ENCODE measurements at regions not wholly inside any gene's neighbourhood (a gene's known extent, or its start where the extent isn't known, plus 50 kb on each side); places are given as distances from the start of the nearest gene placed in this dataset.

- no peak for DNase-seq (ENCODE audit: low spot score)
These were observed 470.4 kb downstream of the GALC start for GRCh38 chr14:87522575-87522974.

DNA sequence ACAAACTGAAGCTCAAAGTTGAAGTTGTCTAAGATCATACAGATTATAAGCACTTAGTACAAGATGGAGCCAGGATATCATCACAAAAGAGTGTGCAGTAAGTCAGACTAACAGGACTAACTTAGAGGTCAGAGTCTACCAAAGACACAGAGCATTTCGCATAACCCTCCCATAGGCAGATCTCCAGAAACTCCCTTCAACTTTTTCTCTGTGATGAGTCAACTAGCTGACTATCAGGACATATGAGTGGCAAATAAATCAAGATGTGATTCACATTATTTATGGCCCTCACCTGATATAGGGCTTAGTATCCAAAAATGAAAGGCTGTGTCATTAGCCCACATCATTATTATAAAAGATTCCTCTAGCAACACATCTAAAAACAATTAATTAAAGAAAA, 484.6 kb downstream of the GALC start:
- DNase-seq (ENCODE audit: low spot score) = no peak

GRCh38 chr14:87503711-87504110, 489.3 kb downstream of the GALC start:
- DNase-seq (ENCODE audit: low spot score) = no peak

DNA sequence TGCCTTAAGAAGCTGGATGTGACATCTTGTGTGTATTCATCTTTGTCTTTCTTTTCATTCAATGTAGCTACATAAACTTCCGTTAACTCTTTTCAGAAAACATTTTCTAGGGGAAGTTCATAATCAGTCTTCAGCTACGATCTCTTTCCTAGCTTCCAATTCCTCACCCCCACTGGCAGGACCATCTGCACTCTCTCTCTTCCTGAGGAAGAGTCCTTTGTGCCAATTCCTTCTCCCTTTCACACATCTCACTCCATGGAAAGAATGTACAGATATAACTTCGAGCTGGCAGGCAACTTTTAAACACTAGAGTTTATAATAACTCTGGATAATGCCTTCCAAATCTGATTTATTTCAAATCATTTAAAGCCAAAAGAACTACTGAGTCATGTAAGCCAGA, 495.7 kb downstream of the GALC start:
- DNase-seq (ENCODE audit: low spot score) = no peak

GRCh38 chr14:87494010-87494409, 499.0 kb downstream of the GALC start:
- no peak for DNase-seq (ENCODE audit: low spot score)

DNA sequence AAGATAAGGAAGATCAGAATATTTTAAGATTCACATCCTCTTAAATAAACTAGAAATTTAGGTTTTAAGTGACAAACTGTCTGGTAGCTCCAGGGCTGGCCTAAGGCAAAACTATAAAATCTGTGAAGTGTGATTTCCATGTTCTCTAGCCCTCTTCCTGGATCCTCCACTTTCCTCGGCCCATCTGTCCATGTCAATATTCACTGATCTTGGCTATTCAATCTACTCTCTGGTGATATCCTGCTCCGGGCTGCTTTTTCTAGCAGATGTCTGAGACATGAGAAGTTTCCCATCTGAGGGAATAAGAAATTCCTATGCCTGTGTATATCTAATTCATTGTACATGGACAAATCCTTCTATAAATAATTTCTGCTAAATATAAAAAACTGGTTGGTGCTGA, 500.4 kb downstream of the GALC start:
- no peak for DNase-seq (ENCODE audit: low spot score)

GRCh38 chr14:87491816-87492215, 501.2 kb downstream of the GALC start:
- DNase-seq (ENCODE audit: low spot score) = no peak

DNA sequence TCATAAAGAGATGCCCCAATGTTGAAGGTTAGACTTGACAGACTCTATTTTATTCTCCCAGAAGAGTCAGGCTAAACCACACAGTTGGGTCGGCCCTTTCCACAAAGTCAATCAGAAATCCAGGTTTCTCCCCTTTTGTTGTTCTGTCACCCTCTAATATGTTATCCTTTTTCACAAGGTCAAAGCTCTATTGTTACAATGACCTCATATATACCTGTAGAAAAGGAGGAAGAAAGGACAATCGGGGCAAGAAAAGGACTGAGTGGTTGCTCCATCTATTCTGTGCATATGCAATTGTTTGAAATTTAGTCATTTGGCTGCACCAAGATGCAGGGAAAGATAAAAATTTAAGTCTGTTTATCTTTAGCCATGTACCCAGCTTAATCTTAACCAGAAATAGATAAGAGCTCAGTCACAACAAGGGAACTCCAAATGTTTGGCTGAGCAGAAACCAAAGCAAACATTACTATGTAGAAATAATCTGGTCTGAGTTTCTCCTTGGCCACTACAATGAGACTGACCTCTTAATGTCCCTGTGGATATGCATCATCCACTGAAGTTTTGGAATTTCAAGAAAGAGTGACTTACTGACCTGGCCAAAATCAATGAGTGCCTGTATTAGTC, 503.7 kb downstream of the GALC start:
- DNase-seq (ENCODE audit: low spot score) = no peak

DNA sequence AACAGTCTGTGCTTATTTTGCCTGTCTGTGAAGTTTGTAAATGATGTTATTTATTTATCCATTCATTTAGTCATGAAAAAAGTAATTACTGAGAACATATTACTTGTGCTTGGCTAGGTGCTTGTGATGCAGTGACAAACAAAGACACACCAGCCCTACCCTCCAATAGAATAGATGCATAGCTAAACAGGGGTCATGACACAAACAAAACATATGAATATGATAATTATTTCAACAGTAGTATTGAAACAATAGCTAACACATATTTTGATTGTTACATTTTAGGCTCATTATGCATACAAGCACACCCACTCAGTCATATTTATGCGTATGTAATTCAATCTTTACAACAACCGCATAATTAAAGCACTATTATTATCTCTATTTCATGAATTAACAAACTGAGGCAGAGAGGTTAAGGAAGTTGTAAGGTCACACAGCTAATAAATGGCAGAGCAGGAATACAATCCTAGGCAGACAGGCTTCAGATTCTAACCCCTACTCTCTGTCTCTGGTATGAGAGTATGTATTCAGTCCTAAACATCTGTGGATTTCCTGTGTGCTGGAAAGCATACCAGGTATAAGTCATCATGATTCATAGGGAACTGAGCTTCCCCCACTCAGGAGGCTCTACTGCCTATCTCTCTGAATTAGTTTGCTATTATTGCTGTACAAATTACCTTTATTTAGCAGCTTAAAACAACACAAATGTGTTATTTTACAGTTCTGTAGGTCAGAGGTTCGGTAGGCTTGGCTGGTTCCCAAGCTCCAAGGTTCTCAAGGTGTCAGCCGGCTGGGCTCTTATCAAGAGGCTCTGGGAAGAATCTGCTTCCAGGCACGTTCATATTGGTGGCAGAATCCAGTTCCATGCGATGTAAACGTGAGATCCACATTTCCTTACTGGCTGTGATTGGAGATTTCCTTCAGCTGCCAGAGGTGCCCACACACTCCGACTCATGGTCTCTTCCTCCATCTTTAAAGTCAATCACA, 509.4 kb downstream of the GALC start:
- DNase-seq (ENCODE audit: low spot score) = no peak

- no peak for DNase-seq (ENCODE audit: low spot score)
These were observed 524.5 kb downstream of the GALC start for GRCh38 chr14:87468531-87468930.

- DNase-seq (ENCODE audit: low spot score) = no peak
These were observed 525.4 kb downstream of the GALC start for GRCh38 chr14:87467578-87467977.

- DNase-seq (ENCODE audit: low spot score) = no peak
These were observed 527.2 kb downstream of the GALC start for GRCh38 chr14:87465770-87466169.

DNA sequence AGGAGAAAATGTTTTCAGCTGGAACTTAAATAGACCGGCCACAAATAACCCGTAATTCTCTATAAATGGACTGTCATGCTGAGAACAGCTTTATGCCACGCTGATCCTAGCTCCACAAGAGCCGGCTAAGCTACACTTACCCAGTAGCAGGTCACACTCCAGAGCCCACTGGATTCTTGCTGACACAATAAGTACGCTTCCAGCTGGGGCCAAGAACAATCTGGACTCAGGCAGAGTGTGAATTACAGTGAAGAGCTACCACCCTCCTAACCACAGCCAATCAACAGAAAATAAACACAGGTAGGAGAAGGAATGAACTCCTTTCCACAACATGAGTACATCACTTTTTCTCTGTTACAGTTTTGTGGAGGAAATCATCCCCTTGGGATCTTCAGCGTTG, 531.3 kb downstream of the GALC start:
- no peak for DNase-seq (ENCODE audit: low spot score)

- no peak for DNase-seq (ENCODE audit: low spot score)
These were observed 535.3 kb downstream of the GALC start for GRCh38 chr14:87457720-87458119.

- no peak for DNase-seq (ENCODE audit: low spot score)
These were observed 542.8 kb downstream of the GALC start for GRCh38 chr14:87450193-87450592.

DNA sequence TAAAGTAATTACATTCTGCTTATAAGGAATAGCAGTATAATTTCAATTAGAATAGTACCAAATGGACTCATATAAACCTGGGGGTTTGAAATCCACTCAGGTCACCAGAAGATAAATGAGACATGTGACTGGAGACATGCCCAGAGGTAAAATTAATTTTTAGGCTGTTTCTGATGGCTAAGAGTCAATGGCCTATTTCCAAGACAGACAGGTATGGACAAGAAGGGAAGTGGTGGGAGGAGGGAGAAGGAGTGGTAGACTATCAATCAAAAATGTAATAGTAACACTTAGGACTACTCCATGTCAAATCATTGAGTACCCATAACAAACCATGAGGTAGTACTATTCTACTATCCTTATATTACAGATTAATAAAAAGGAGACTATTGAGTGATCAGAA, 544.0 kb downstream of the GALC start:
- DNase-seq (ENCODE audit: low spot score) = no peak

DNA sequence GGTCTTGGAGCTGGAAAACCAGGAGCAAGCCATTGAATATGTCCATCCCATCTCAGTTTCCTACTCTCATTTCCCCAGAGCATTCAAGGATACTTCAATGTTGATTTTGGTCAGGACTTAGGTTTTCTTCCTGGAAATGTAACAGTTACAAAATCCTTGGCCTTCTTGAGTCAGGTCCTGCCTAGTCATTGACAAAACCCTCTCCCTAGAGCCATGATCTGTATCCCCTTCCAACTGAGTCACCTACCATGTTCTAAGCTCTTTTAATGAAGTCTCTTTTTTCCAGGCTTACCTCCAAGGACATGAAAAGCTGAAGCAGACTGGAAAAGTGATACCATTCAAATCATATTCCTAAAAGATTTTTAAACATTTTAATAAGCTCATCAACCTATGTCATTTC, 549.2 kb downstream of the GALC start:
- DNase-seq (ENCODE audit: low spot score) = no peak

- no peak for DNase-seq (ENCODE audit: low spot score)
These were observed 549.9 kb downstream of the GALC start for GRCh38 chr14:87443039-87443438.

DNA sequence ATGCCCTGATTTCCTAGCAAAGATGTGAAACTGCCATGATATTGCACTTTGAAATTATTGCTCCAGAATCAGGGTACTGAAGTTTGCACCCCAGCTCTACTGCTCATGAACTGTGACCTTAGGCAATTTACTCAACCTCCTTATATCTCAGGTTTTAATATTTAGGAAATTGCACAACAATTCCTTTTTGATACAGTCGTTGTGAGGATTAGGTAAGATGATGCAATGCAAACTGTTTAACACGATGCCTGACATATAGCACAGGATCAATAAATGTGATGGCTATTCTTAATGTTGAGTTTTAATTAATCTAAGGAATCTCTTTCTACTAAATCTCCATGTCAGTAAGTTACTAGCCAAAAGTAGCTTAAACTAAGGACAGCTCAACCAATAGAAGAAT, 555.8 kb downstream of the GALC start:
- no peak for DNase-seq (ENCODE audit: low spot score)

DNA sequence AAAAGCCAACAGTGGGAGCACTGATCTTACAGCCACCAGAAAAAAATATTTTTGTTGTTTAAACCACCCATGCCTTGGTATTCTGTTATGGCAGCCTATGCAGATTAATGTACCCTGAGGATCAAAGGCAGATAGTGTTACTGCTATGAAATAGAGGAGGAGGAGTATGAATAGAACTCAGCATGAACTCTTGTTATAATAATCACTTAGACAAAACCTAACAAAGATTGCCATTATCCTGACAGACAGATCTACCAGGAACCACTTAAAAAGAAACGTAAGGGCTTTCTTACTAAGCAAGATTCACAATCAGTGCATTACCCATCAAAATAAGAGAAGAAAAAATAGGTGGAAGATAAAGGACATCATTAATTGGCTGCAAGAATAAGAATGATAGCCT, 558.3 kb downstream of the GALC start:
- no peak for DNase-seq (ENCODE audit: low spot score)

- DNase-seq (ENCODE audit: low spot score) = no peak
These were observed 559.0 kb downstream of the GALC start for GRCh38 chr14:87434011-87434410.

DNA sequence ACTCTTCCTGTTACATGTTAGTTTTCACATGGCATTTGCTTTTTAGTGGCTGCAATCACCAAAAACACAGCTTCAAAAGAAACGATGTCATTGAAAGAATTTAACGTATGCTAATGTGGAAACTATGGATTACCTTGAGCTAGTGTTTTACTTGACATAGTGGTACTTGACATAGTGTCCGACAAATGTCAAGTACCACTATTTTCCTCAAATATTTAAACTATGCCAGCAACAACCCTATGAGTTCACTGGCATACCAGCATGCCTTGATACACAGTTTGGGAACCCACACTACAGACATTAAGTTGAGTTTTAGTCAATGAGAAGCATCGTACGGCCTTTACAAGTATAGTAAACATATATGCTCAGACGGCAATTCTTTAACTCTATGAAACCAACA, 560.3 kb downstream of the GALC start:
- DNase-seq (ENCODE audit: low spot score) = no peak

GRCh38 chr14:87430810-87431209, 562.2 kb downstream of the GALC start:
- DNase-seq (ENCODE audit: low spot score) = no peak

DNA sequence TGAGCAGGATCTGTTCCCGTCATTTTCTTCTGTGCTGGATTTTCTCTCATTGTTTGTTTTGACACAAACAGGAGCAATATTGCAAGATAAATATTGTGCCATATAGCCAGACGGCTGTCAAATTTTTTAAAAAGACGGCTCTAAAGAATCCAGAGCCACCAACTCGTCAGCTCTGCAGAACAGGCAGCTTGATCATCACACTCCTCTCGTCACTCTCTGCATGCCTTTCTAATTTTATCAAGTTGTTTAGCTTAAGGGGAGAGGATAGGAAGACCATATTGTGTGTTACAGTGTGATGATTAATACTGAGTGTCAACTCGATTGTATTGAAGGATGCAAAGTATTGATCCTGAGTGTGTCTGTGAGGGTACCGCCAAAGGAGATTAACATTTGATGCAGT, 562.8 kb downstream of the GALC start:
- DNase-seq (ENCODE audit: low spot score) = no peak

Data from CD4-positive, alpha-beta T cell treated with Interleukin-2 at 100 ng/mL for 4 hours (primary cell).